HG03565 (cell line): ENCODE measurements at regions not wholly inside any gene's neighbourhood (a gene's known extent, or its start where the extent isn't known, plus 50 kb on each side); places are given as distances from the start of the nearest gene placed in this dataset.
"Not testable (repeated sequence)": the region's sequence is repeated elsewhere in the genome, so short reads cannot be mapped to it uniquely, and the experiment has no call there.

Experiments
- ATAC-seq: cut with Tn5 transposase; IDR thresholded peaks from one replicate; pipeline ENCODE4 v1.9.1; 2021; ENCODE audit warnings: mild to moderate bottlenecking, moderate library complexity; ENCODE audit not compliant: unreplicated experiment

GRCh38 chr5:102154791-102155605, 141.1 kb downstream of the SLCO4C1 start:
- ATAC-seq: not testable (repeated sequence)

- no peak for ATAC-seq
Observed at GRCh38 chr5:102154291-102154690, 141.8 kb downstream of the SLCO4C1 start.

GRCh38 chr5:102153003-102153759, 142.9 kb downstream of the SLCO4C1 start:
- ATAC-seq: peak; percentile 79

- no peak for ATAC-seq
Observed at GRCh38 chr5:102139029-102139428, 157.1 kb downstream of the SLCO4C1 start.

- no peak for ATAC-seq
Observed at GRCh38 chr5:102138243-102138653, 157.8 kb downstream of the SLCO4C1 start.

- no peak for ATAC-seq
Observed at GRCh38 chr5:102130890-102131289, 165.2 kb downstream of the SLCO4C1 start.

DNA sequence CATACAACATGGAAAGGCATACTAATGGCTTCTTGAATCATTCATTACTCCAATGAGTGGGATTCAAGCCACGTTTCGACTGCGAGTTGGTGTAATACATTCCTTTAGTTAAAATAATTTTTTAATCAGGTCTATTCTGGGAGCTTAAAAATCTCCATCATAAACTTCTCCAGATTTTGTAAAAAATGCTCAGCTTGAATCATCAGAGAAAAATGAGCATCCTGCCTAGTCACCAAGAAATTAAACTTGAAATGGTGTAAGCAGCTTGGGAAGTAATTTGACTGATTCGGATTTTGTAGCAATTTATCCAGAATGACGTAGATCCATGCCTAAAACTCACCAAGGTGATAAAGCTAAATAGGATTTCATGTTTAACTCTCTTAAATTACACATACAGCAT, 165.7 kb downstream of the SLCO4C1 start:
- ATAC-seq: no peak

- ATAC-seq: no peak
Observed at GRCh38 chr5:102119252-102119651, 176.8 kb downstream of the SLCO4C1 start.

- no peak for ATAC-seq
Observed at GRCh38 chr5:102115736-102116135, 180.3 kb downstream of the SLCO4C1 start.

DNA sequence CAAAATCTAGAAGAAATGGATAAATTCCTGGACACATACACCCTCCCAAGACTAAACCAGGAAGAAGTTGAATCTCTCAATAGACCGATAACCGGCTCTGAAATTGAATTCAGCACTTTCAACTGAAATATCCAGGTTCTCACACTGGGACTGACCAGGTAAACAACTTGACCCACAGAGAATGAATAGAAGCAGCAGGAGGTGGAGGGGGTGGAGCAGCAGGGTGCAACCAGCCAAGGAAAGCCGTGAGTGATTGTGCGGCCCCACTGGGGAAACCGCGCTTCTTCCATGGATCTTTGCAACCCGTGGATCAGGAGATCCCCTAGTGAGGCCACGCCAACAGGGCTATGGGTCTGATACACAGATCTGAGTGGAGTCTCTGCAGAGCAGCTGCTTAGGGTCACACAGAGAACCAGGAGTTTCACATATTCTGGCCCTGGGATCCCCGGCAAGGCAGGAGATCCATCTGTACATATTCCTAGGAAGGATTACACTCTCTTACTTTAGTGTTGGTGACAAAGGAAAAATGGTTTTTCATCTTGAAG, 181.5 kb downstream of the SLCO4C1 start:
- no peak for ATAC-seq

GRCh38 chr5:102107865-102108264, 188.2 kb downstream of the SLCO4C1 start:
- no peak for ATAC-seq

DNA sequence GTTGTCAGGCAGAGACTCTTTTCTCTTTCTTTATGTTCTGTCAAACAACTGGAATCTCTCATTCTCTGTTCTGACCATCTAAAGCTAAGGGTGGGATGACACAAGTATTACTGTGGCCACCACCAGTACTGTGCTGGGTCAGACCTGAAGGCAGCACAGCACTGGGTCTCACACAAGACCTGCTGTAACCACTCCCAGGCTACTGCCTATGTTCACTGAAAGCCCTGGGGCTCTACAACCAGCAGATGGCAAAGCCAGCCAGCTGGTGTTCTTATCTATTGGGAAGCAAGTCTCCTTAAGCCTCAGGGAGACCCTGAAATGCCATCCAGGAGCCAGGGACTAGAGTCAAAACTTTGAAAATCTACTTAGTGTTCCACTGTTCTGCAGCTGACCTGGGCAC, 189.5 kb downstream of the SLCO4C1 start:
- no peak for ATAC-seq

DNA sequence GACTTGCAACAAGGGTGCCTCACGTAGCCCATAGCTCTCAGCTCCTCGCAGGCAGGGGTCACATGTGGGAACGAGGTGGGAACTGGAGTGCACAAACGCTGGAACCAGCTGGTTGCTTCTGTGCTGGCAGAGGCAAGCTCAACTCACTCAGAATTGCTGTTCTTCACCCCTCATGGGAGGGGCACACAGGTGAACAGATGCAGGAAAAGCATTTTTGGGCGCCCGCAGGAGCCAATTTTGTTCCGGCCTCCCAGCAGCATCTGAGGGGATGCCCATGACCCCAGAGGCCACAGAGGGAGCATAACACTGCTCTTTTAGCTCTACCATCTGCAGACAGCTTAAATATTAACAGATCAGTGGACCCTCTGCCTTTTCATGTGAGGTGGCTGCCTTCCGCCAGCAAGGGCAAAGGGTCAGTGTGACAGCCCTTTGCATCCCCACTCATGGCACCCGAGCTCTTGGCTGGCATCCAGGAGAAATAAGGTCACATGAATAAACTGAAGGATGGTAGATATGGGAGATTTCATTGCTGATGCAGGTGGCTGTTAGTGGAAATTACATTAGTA, 196.2 kb downstream of the SLCO4C1 start:
- ATAC-seq: no peak

DNA sequence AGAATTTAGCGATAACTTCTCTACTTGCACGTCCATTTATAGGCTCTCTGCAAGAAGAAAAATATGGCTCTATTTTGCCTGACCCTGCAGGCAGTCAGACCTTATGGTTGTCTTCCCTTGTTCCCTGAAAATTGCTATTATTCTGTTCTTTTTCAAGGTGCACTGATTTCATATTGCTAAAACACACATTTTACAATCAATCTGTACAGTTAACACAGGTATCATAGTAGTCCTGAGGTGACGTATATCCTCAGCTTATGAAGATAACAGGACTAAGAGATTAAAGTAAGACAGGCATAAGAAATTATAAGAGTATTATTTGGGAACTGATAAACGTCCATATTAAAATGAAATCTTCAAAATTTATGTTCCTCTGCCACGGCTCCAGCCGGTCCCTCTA, 197.0 kb downstream of the SLCO4C1 start:
- not testable (repeated sequence) for ATAC-seq

DNA sequence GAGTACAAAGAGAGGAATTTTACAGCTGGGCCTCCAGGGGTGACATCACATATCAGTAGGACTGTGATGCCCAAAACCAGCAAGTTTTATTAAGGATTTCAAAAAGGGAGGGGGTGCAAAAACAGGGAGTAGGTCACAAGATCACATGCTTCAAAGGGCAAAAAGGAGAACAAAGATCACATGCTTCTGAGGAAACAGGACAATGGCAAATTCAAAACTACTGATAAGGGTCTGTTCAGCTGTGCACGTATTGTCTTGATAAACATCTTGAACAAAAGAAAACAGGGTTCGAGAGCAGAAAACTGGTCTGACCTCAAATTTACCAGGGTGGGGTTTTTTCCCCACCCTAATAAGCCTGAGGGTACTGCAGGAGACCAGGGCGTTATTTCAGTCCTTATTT, 197.5 kb downstream of the SLCO4C1 start:
- not testable (repeated sequence) for ATAC-seq

GRCh38 chr5:102090770-102091169, 205.3 kb downstream of the SLCO4C1 start:
- ATAC-seq: peak; percentile 67

GRCh38 chr5:102089883-102090282, 206.2 kb downstream of the SLCO4C1 start:
- ATAC-seq: no peak

DNA sequence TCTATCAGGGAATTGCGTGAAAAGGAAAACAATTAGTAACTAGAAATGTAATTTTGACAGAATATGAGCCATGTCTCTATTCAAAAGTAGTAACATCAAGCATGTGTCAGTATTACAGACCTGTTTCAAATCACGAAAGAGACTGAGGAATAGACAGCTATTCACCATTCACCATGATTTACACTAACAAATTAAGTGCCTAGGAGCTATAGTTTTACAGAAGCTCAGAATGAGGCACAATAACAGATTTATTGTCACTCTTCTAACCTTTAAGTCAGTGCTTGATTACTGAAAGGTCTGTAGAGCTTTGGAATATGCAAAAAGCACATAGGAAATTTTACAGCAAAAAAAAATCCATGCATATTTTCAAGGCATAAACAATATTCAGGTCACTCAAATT, 208.2 kb downstream of the SLCO4C1 start:
- no peak for ATAC-seq

DNA sequence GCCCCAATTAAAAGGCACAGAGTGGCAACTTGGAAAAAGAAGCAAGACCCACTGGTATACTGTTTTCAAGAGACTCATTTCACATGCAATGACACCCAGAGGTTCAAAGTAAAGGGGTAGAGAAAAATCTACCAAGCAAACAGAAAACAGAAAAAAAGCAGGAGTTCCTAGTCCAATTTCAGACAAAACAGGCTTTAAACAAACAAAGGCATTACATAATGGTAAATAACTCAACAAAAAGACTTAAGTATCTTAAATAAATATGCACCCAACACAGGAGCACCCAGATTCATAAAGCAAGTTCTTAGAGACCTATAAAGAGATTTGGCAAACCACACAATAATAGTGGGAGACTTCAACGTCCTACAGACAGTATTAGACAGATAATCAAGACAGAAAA, 215.8 kb downstream of the SLCO4C1 start:
- no peak for ATAC-seq

DNA sequence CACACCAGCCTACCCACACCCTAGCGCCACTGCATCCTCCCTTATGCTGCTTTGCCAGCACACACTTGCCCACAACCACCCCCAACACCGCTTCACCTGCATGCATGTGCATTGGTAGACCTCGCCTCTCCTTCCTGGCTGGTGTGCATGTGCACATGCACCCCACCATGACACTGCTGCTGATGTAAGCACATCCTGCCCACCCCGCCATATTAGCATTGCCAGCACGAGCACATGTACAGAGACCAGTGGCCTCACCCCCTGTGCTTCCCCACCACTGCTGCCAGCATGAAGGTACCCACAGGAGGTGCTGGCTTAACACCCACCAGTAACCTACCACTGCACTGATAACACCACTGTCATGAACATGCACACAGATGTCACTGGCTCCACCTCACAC, 218.2 kb downstream of the SLCO4C1 start:
- ATAC-seq: no peak

DNA sequence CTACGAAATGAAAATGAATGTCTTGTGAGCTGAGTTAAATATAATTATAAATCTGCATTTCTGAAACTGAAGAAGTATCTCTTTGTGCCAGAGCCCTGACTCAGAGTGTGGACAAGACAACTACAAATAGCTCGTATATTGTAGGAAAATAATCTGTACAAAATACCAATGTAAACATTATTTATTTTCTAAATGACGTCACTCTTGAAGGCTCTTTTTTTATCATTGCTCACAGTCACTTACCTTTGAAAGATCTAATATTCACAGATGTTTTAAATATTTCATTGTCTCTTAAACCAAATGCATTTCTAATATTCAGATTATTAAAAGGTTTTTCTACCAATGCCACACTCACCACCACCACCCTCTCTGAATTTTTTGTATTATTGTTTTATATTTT, 226.1 kb downstream of the SLCO4C1 start:
- ATAC-seq: no peak

GRCh38 chr5:102068870-102069269, 227.2 kb downstream of the SLCO4C1 start:
- no peak for ATAC-seq
